Fibroblast of pulmonary artery (primary cell): ENCODE measurements at regions not wholly inside any gene's neighbourhood (a gene's known extent, or its start where the extent isn't known, plus 50 kb on each side); places are given as distances from the start of the nearest gene placed in this dataset.

ENCODE experiments used
- DNase-seq: peaks from one replicate; pipeline ENCODE4 v3.0.0-alpha.2; 2010; ENCODE audit warnings: low read depth
- H3K4me3 ChIP-seq: replicated peaks from 2 replicates; pipeline ENCODE4 v1.5.1; 2011; ENCODE audit warnings: low read depth, mild to moderate bottlenecking, control low read depth, low read length, moderate library complexity
- TF ChIP-seq, protein P1 (sequence below): IDR thresholded peaks from 2 replicates; pipeline ENCODE4 v1.5.1; 2011; ENCODE audit warnings: mild to moderate bottlenecking, control low read depth, low read length, inconsistent platforms; ENCODE audit errors: missing control alignments

DNA sequence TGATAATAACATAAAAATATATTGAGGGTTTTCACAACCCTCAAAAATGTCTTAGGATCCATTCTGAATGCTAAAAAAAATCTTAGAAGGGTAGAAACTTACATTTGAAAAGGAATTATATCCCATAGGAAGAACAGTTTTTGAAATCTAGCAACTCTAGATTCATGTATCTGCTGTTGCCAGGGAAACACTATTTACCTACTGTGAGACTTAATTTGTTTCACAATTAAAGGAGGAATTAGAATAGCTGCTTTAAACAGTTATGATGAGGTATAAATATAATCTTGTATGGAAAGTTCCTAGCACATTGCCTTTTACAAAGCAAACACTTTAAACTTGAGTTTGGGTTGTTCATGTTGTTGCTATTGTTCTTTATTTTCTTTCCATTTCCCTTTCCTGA is 988.2 kb downstream of the SUCLG1 start:
- H3K4me3 ChIP-seq: no peak overlapping the region
- TF ChIP-seq, protein P1, sequence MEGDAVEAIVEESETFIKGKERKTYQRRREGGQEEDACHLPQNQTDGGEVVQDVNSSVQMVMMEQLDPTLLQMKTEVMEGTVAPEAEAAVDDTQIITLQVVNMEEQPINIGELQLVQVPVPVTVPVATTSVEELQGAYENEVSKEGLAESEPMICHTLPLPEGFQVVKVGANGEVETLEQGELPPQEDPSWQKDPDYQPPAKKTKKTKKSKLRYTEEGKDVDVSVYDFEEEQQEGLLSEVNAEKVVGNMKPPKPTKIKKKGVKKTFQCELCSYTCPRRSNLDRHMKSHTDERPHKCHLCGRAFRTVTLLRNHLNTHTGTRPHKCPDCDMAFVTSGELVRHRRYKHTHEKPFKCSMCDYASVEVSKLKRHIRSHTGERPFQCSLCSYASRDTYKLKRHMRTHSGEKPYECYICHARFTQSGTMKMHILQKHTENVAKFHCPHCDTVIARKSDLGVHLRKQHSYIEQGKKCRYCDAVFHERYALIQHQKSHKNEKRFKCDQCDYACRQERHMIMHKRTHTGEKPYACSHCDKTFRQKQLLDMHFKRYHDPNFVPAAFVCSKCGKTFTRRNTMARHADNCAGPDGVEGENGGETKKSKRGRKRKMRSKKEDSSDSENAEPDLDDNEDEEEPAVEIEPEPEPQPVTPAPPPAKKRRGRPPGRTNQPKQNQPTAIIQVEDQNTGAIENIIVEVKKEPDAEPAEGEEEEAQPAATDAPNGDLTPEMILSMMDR: no peak
- DNase-seq: no peak

DNA sequence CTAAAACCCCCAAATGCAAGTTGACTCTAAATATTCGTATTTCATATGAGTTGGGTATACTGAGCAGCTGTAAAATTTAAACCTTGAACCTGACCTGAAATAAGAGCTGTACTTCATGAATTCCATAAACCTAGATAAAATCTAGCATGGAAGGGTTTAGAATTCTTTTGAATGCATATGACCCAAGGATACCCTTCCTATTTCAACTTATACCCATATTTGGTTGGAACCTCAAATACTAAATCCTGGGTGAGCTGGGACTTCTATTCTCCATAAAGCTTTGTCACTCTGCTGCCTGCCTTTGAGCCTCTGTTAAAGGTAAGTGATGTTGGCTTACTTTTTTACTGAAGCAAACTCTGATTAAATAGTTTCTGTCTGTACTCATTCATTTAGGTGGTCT is 994.6 kb downstream of the SUCLG1 start:
- no peak for DNase-seq
- TF ChIP-seq, protein P1: no peak
- H3K4me3 ChIP-seq: no peak overlapping the region

DNA sequence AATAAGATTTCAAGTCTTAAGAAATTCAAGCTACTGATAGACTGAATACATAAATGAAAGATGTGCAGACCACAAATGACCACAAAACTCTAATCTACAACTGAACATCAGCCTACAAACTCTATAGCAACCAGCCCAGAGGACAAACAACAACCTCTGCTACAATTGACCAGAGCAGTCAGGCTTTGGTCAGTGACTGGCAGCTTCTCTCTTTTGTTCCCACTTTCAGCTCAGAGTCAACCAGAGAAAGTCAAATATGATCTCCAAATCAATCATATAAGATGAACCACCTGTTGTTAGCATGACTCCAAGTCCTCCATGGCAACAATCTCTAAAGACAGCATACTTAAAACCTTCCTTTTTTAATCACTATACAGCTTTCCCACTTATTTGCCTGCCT is 996.2 kb downstream of the SUCLG1 start:
- H3K4me3 ChIP-seq: no peak overlapping the region
- TF ChIP-seq, protein P1: no peak
- no peak for DNase-seq

DNA sequence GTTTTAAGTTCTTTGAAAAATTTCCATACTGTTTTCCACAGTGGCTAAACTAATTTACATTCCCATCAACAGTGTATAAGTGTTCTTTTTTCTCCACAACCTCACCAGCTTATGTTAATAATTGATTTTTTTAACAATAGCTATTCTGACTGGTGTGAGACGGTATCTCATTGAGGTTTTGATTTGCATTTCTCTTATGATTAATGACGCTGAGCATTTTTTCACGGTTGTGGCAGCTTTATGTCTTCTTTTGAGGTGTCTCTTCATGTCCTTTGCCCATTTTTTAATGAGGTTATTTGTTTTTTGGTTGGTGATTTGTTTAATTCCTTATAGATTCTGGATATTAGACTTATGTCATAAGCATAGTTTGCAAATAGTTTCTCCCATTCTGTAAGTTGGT is 997.9 kb downstream of the SUCLG1 start:
- TF ChIP-seq, protein P1: no peak
- no peak overlapping the region for H3K4me3 ChIP-seq
- no peak for DNase-seq

DNA sequence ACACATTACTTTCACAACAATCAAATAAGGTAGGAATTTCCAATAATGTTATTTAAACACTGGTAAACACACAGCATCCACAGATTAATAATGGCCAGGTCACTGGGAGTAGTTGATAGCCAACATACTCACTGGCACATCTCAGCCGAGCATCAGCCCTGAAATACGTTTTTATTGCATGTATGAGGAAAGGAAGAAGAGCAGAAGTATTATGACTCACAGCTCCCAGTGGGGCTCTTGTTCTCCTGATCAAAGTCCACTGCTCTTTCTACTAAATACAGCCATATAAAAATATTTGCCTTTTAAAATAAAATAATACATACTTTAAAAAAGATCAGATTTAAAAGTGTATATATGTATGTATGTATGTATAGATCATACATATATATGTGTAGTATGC is 999.6 kb downstream of the SUCLG1 start:
- no peak overlapping the region for H3K4me3 ChIP-seq
- TF ChIP-seq, protein P1: no peak
- no peak for DNase-seq

DNA sequence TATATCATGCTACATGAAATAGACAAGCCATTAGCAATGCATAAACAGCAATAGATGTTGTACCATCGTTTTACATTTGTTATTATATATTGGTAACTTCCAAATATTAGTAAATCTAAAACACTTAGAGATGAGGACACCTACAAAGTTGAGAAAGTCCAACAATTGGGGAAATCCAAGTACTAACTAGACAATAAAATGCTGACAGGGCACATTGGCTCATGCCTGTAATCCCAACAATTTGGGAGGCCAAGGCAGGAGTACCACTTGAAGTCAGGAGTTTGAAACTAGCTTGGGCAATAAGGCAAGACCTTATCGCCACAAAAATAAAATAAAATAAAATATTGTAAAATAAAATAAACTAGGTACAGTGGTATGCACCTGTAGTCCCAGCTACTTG is 1023.1 kb downstream of the SUCLG1 start:
- DNase-seq: no peak
- TF ChIP-seq, protein P1: no peak

DNA sequence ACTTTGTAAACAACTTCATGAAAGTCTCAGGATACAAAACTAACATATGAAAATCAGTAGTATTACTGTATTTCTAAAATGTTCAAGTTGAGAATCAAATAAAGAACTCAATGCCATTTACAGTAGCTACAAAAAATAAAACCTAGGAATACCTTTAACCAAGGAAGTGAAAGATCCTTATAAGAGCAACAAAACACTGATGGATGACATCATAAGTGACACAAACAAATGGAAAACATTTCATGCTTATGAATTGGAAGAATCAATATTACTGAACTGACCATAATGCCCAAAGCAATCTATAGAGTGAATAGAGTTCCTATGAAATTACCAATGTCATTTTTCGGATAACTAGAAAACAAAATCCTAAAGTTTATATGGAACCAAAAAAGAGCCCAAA is 1038.1 kb downstream of the SUCLG1 start:
- TF ChIP-seq, protein P1: no peak
- H3K4me3 ChIP-seq: no peak overlapping the region
- no peak for DNase-seq

More for the DNA sequence above, 1023.1 kb downstream of the SUCLG1 start:
- H3K4me3 ChIP-seq: no peak overlapping the region
